Activated naive CD4-positive, alpha-beta T cell treated with anti-CD3 and anti-CD28 coated beads for 36 hours (primary cell): ENCODE measurements at regions not wholly inside any gene's neighbourhood (a gene's known extent, or its start where the extent isn't known, plus 50 kb on each side); places are given as distances from the start of the nearest gene placed in this dataset.

ENCODE experiments used
- CTCF ChIA-PET: fragments of 350-600 bp; sonication (Branson Sonifier 250); formaldehyde crosslinking; loops from one replicate; lab custom pipeline; 2021; ENCODE audit warnings: antibody characterized with exemption; lab: Charles Lee
- DNase-seq: peaks from one replicate; pipeline ENCODE4 v3.0.0-alpha.2; 2020
- H3K27ac Mint-ChIP-seq: one replicate; pipeline ENCODE4 v1.8.0; 2021; ENCODE audit warnings: mild to moderate bottlenecking, mixed read lengths
- H3K27me3 Mint-ChIP-seq: one replicate; pipeline ENCODE4 v1.8.0; 2021; ENCODE audit warnings: low read depth, mixed read lengths
- H3K36me3 Mint-ChIP-seq: one replicate; pipeline ENCODE4 v1.8.0; 2021; ENCODE audit warnings: low read depth, mixed read lengths
- H3K4me1 Mint-ChIP-seq: one replicate; pipeline ENCODE4 v1.8.0; 2021; ENCODE audit warnings: low read depth, mixed read lengths
- H3K4me3 Mint-ChIP-seq: one replicate; pipeline ENCODE4 v1.8.0; 2021; ENCODE audit warnings: mild to moderate bottlenecking, moderate library complexity, mixed read lengths
- H3K9me3 Mint-ChIP-seq: one replicate; pipeline ENCODE4 v1.8.0; 2021; ENCODE audit warnings: mixed read lengths
- intact Hi-C: fragments of 100-400 bp; cut with micrococcal nuclease; formaldehyde crosslinking; loops from one replicate; pipeline ENCODE4 v1.15.1; 2023

- DNase-seq, result no peak
- Mint-ChIP-seq H3K4me1 (no peaks in the 10 kb centered on the region), H3K9me3 (peaks cover 4% of the 10 kb centered on the region), H3K36me3 (no peaks in the 10 kb centered on the region), H3K27me3 (no peaks in the 10 kb centered on the region), H3K4me3 (no peak overlapping the region), H3K27ac (no peak overlapping the region)
- CTCF ChIA-PET, result no interaction called here
- intact Hi-C loops, result no loop called here
These were observed 463.0 kb downstream of the CETN3 start for GRCh38 chr5:89946508-89946907.

DNA sequence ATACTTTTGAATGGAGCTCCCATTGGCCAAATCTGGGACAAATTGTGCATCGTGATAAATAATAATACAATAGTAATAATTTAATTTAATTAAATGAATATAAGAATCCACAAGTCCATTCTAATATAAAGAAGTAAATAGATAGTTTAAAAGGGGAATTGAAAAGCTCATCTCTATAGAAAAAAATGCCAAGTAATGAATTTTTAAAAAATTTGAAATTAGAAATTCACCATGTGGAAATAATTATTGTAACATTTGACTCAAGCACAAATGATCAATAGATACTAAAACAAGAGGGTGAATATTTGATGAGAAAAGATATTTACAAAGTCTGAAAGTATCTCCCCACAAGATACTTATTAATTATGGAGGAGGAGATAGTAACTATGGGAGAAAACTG is 467.4 kb downstream of the CETN3 start:
- Mint-ChIP-seq H3K27me3 (no peaks in the 10 kb centered on the region), H3K9me3 (peaks cover 4% of the 10 kb centered on the region)

DNA sequence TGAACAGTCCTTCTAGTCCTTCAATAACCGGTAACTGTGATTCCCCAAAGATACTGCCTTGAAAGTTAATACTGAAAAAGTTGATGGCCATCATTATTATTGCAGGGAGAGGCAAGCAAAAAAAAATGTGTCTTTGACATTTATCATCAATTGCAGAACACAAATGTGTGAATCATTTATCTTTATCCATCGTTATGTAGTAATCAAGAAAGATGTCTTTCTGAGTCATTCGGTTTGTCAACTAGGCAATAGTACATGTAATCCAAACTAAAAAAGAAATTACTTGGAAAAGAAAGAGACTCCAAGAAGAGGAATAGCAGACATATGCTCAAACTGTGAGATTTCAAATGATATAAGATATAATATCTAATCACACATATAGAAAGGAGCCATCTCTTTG is 473.0 kb downstream of the CETN3 start:
- Mint-ChIP-seq H3K27me3 (no peaks in the 10 kb centered on the region), H3K4me3 (no peak overlapping the region), H3K36me3 (no peaks in the 10 kb centered on the region), H3K27ac (no peak overlapping the region), H3K4me1 (no peaks in the 10 kb centered on the region), H3K9me3 (no peaks in the 10 kb centered on the region)
- intact Hi-C loops, result no loop called here
- no peak for DNase-seq
- CTCF ChIA-PET, result no interaction called here

More for the DNA sequence above, 467.4 kb downstream of the CETN3 start:
- Mint-ChIP-seq H3K4me3 (no peak overlapping the region), H3K36me3 (no peaks in the 10 kb centered on the region), H3K27ac (no peak overlapping the region), H3K4me1 (no peaks in the 10 kb centered on the region)
- DNase-seq, result no peak
- CTCF ChIA-PET, result no interaction called here
- intact Hi-C loops, result no loop called here

GRCh38 chr5:89934069-89934468 is 475.5 kb downstream of the CETN3 start:
- DNase-seq, result no peak
- intact Hi-C loops, result no loop called here
- CTCF ChIA-PET, result no interaction called here

GRCh38 chr5:89932771-89933181 is 476.8 kb downstream of the CETN3 start:
- Mint-ChIP-seq H3K9me3 (no peaks in the 10 kb centered on the region), H3K36me3 (no peaks in the 10 kb centered on the region), H3K4me1 (no peaks in the 10 kb centered on the region), H3K27ac (no peak overlapping the region), H3K27me3 (no peaks in the 10 kb centered on the region), H3K4me3 (no peak overlapping the region)
- DNase-seq, result no peak
- CTCF ChIA-PET, result no interaction called here
- intact Hi-C loops, result no loop called here

More at GRCh38 chr5:89934069-89934468, 475.5 kb downstream of the CETN3 start:
- H3K9me3 Mint-ChIP-seq, result no peaks in the 10 kb centered on the region
- no peak overlapping the region for H3K27ac Mint-ChIP-seq
- H3K36me3 Mint-ChIP-seq, result no peaks in the 10 kb centered on the region
- H3K4me1 Mint-ChIP-seq, result no peaks in the 10 kb centered on the region
- no peak overlapping the region for H3K4me3 Mint-ChIP-seq
- H3K27me3 Mint-ChIP-seq, result no peaks in the 10 kb centered on the region

- Mint-ChIP-seq H3K27me3 (no peaks in the 10 kb centered on the region), H3K27ac (no peak overlapping the region), H3K4me1 (no peaks in the 10 kb centered on the region), H3K9me3 (no peaks in the 10 kb centered on the region), H3K36me3 (no peaks in the 10 kb centered on the region), H3K4me3 (no peak overlapping the region)
- CTCF ChIA-PET, result interaction anchor here (0.5 kb wide), 1 partner anchor 295 kb away, joined by 3 read pairs; no protein-coding TSS in a partner anchor
- intact Hi-C loops, result no loop called here
- DNase-seq, result no peak
These were observed 478.8 kb downstream of the CETN3 start for GRCh38 chr5:89930591-89931392.

DNA sequence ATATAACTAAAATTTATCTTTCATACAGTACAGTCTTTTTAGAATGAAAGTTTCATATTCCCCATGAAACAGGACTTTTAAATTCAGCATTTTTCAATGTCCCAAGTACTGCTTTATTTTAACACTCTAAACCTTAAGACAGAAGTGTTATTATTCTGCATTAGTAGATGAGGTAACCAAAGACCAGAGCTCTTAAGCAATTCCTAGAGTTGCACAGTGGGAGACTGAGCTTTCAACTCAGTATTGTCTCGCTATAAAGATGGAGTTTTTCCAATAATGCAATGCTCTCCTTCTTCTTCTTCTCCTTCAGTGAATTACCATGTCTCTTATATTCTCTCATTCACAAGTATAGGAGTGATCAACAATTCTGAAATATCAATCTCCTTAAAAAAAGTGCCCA is 479.7 kb downstream of the CETN3 start:
- Mint-ChIP-seq H3K36me3 (no peaks in the 10 kb centered on the region), H3K27me3 (no peaks in the 10 kb centered on the region), H3K9me3 (no peaks in the 10 kb centered on the region), H3K4me1 (no peaks in the 10 kb centered on the region), H3K27ac (no peak overlapping the region), H3K4me3 (no peak overlapping the region)
- DNase-seq, result no peak
- CTCF ChIA-PET, result no interaction called here
- intact Hi-C loops, result no loop called here

GRCh38 chr5:89929173-89929572 is 480.4 kb downstream of the CETN3 start:
- Mint-ChIP-seq H3K36me3 (no peaks in the 10 kb centered on the region), H3K27ac (no peak overlapping the region), H3K4me1 (no peaks in the 10 kb centered on the region), H3K27me3 (no peaks in the 10 kb centered on the region), H3K4me3 (no peak overlapping the region), H3K9me3 (no peaks in the 10 kb centered on the region)
- DNase-seq, result no peak
- intact Hi-C loops, result no loop called here
- CTCF ChIA-PET, result no interaction called here

DNA sequence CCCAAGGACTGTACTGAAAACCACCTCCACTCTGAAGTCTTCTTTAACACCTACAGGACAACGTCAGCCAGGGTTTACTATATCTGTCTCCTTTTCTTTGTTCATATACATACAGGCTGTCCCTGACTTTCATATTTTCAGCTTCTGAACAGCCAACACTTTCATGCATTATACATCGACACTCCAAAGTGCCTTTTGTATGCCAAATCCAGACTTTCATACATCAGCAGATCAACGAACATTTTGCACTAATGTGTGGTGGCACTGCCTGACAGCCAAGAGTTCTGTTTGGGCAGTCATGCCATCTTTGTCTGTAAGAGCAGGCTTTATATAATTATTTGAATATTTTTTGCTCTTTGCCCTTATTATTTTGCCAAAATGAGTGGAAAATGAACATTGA is 487.4 kb downstream of the CETN3 start:
- H3K36me3 Mint-ChIP-seq, result no peaks in the 10 kb centered on the region
- no peaks in the 10 kb centered on the region for H3K4me1 Mint-ChIP-seq
- CTCF ChIA-PET, result no interaction called here
- H3K27me3 Mint-ChIP-seq, result no peaks in the 10 kb centered on the region
- H3K9me3 Mint-ChIP-seq, result no peaks in the 10 kb centered on the region
- H3K4me3 Mint-ChIP-seq, result no peak overlapping the region
- no peak overlapping the region for H3K27ac Mint-ChIP-seq
- DNase-seq, result no peak
- intact Hi-C loops, result no loop called here

DNA sequence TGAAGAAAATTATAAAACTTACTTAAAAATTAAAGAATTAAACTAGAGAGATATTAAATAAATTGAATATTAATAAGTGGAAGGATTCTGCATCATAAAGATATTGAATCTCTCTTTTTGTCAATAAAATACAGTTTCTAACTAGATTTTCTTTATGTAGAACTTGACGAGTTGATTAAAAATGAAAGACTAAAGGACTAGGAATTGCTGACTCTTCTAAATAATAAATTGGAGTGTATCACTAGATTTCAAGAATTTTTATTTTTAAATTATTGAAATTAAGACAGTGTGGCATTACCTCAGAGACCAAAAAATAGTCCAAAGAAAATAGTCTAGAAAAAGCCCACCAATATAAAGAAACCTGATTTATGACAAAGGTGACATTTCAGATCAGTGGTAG is 492.4 kb downstream of the CETN3 start:
- H3K4me1 Mint-ChIP-seq, result no peaks in the 10 kb centered on the region
- no peak for DNase-seq
- no peaks in the 10 kb centered on the region for H3K27me3 Mint-ChIP-seq
- H3K27ac Mint-ChIP-seq, result no peak overlapping the region
- no peaks in the 10 kb centered on the region for H3K9me3 Mint-ChIP-seq
- H3K4me3 Mint-ChIP-seq, result no peak overlapping the region
- CTCF ChIA-PET, result no interaction called here
- intact Hi-C loops, result no loop called here
- H3K36me3 Mint-ChIP-seq, result no peaks in the 10 kb centered on the region

DNA sequence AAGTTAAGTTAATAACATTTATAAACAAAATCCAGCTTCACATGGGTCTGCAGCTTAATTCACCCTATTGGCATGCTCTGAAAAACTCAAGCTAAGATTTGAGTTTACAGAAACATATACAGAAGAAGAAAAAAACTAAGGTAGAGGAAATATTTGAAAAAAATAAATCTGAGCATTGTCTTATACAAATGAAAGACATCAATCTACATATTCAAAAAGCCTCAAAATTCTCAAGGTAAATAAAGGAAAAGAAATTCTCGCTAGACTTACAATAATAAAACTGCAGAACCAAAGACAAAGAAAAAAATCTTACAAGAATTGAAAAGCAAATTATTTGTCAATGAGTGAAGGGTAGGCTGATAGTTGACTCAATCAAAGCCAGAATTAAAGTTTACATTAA is 493.4 kb downstream of the CETN3 start:
- Mint-ChIP-seq H3K27me3 (no peaks in the 10 kb centered on the region), H3K36me3 (no peaks in the 10 kb centered on the region), H3K9me3 (no peaks in the 10 kb centered on the region), H3K4me1 (no peaks in the 10 kb centered on the region), H3K27ac (no peak overlapping the region), H3K4me3 (no peak overlapping the region)
- CTCF ChIA-PET, result no interaction called here
- intact Hi-C loops, result no loop called here
- no peak for DNase-seq

DNA sequence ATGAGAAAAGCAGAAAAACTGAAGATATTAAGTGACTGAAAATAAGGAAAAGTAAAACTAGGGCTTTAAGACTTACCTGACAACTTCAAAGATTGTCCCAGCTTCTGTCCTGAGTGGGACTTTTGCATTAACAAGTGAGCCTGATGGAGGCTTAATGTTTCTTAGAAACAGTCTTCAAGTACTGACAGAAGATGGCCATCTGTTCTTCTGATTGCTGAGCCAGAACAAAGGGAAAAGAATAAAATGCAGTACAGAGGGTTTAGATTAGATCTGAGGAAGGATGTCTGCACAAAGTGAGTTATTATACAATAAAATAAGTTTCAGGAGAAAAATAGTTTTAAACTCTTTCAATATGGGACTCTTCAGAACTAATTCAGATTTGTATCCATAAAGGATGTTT is 500.7 kb downstream of the CETN3 start:
- intact Hi-C loops, result no loop called here
- H3K4me1 Mint-ChIP-seq, result no peaks in the 10 kb centered on the region
- CTCF ChIA-PET, result no interaction called here
- no peak for DNase-seq
- no peaks in the 10 kb centered on the region for H3K9me3 Mint-ChIP-seq
- no peaks in the 10 kb centered on the region for H3K27me3 Mint-ChIP-seq
- no peak overlapping the region for H3K27ac Mint-ChIP-seq
- H3K36me3 Mint-ChIP-seq, result no peaks in the 10 kb centered on the region
- H3K4me3 Mint-ChIP-seq, result no peak overlapping the region

- intact Hi-C loops, result no loop called here
- Mint-ChIP-seq H3K9me3 (peaks cover 2% of the 10 kb centered on the region), H3K36me3 (no peaks in the 10 kb centered on the region), H3K4me1 (no peaks in the 10 kb centered on the region), H3K27ac (no peak overlapping the region), H3K4me3 (no peak overlapping the region), H3K27me3 (no peaks in the 10 kb centered on the region)
- DNase-seq, result no peak
- CTCF ChIA-PET, result no interaction called here
These were observed 505.1 kb downstream of the CETN3 start for GRCh38 chr5:89904442-89904841.
